Cardiac fibroblast (primary cell): ENCODE measurements at regions not wholly inside any gene's neighbourhood (a gene's known extent, or its start where the extent isn't known, plus 50 kb on each side); places are given as distances from the start of the nearest gene placed in this dataset.

Experiments used
- DNase-seq, 2 donors: peaks; one replicate each; pipeline versions ENCODE4 v3.0.0 to v3.0.0-alpha.2; 2010; ENCODE audit warnings: low read depth in 2 of 2
- H3K4me3 ChIP-seq, 2 donors: replicated peaks in 1 of 2; 1 replicate in 1 of 2; 2 replicates in 1 of 2; pipeline ENCODE4 v1.5.1; 2011; ENCODE audit warnings: low read depth in 2 of 2, low read length in 2 of 2, mild to moderate bottlenecking in 2 of 2, moderate library complexity in 1 of 2
- CTCF ChIP-seq: IDR thresholded peaks from one replicate; pipeline ENCODE4 v1.5.1; 2011; ENCODE audit warnings: low read depth, mild to moderate bottlenecking, low read length, inconsistent platforms

- peak in 1 of 2 donors; percentile 17 for DNase-seq
- no peak overlapping the region for H3K4me3 ChIP-seq
- no peak for TF ChIP-seq CTCF
Measured at GRCh38 chr20:10984913-10985312, 311.1 kb upstream of the JAG1 start.

GRCh38 chr20:10985536-10985935 is 311.7 kb upstream of the JAG1 start:
- no peak overlapping the region for H3K4me3 ChIP-seq
- TF ChIP-seq CTCF = no peak
- peak; percentile 79 to 85 for DNase-seq

GRCh38 chr20:10986586-10986985 is 312.8 kb upstream of the JAG1 start:
- no peak for TF ChIP-seq CTCF
- H3K4me3 ChIP-seq = no peak overlapping the region
- peak; percentile 49 to 73 for DNase-seq

- no peak for DNase-seq
Measured at GRCh38 chr20:10987651-10988383, 314.0 kb upstream of the JAG1 start.

GRCh38 chr20:10990625-10991382 is 317.0 kb upstream of the JAG1 start:
- no peak for TF ChIP-seq CTCF
- no peak for DNase-seq
- H3K4me3 ChIP-seq = no peak overlapping the region

More at GRCh38 chr20:10987651-10988383, 314.0 kb upstream of the JAG1 start:
- H3K4me3 ChIP-seq = no peak overlapping the region
- no peak for TF ChIP-seq CTCF

GRCh38 chr20:10992731-10993130 is 318.9 kb upstream of the JAG1 start:
- TF ChIP-seq CTCF = no peak
- no peak overlapping the region for H3K4me3 ChIP-seq
- peak; percentile 68 to 88 for DNase-seq
